ENCODE measurements at regions not wholly inside any gene's neighbourhood (a gene's known extent, or its start where the extent isn't known, plus 50 kb on each side); places are given as distances from the start of the nearest gene placed in this dataset.

DNA sequence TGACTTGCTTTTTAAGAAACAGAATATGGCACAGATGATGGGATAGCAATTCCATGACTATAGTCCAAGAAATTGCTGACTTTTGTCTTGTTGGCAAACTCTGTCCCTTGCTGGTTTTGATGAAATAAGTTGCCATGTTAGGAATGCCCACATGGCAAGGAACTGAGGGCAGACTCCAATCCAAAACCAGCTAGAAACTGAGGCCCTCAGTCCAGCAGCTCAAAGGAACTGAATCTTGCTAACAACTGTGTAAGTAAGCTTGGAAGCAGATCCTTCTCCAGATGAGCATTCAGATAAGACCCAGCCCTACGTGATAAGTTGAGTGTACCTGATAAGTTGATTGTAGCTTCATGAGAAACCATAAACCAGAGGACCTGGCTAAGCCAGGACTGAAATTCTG, 64.3 kb upstream of the BMPER start:
- TF ChIP-seq, protein P1, sequence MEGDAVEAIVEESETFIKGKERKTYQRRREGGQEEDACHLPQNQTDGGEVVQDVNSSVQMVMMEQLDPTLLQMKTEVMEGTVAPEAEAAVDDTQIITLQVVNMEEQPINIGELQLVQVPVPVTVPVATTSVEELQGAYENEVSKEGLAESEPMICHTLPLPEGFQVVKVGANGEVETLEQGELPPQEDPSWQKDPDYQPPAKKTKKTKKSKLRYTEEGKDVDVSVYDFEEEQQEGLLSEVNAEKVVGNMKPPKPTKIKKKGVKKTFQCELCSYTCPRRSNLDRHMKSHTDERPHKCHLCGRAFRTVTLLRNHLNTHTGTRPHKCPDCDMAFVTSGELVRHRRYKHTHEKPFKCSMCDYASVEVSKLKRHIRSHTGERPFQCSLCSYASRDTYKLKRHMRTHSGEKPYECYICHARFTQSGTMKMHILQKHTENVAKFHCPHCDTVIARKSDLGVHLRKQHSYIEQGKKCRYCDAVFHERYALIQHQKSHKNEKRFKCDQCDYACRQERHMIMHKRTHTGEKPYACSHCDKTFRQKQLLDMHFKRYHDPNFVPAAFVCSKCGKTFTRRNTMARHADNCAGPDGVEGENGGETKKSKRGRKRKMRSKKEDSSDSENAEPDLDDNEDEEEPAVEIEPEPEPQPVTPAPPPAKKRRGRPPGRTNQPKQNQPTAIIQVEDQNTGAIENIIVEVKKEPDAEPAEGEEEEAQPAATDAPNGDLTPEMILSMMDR (IDR thresholded peaks at IDR 0.05; ENCODE audit: insufficient read depth, low read depth, low read length) = no peak
- no peak for TF ChIP-seq EZH2 (IDR thresholded peaks at IDR 0.05; ENCODE audit: insufficient read depth, low read length)
